ENCODE measurements at regions not wholly inside any gene's neighbourhood (a gene's known extent, or its start where the extent isn't known, plus 50 kb on each side); places are given as distances from the start of the nearest gene placed in this dataset.

- no peak for DNase-seq (ENCODE audit: low read depth in 2 of 3, low spot score in 2 of 3)
Observed at GRCh38 chr16:50881956-50882355, 140.1 kb downstream of the CYLD start.

GRCh38 chr16:50881331-50881830 lies 139.5 kb downstream of the CYLD start:
- no peak for DNase-seq (ENCODE audit: low read depth in 2 of 3, low spot score in 2 of 3)

- no peak for DNase-seq (ENCODE audit: low read depth in 2 of 3, low spot score in 2 of 3)
Observed at GRCh38 chr16:50880926-50881325, 139.0 kb downstream of the CYLD start.

GRCh38 chr16:50879873-50880695 lies 138.2 kb downstream of the CYLD start:
- no peak for DNase-seq (ENCODE audit: low read depth in 2 of 3, low spot score in 2 of 3)

- DNase-seq (ENCODE audit: low read depth in 2 of 3, low spot score in 2 of 3): no peak
Observed at GRCh38 chr16:50878966-50879615, 137.2 kb downstream of the CYLD start.

- no peak for DNase-seq (ENCODE audit: low read depth in 2 of 3, low spot score in 2 of 3)
Observed at GRCh38 chr16:50878536-50878935, 136.7 kb downstream of the CYLD start.

GRCh38 chr16:50876263-50876662 lies 134.4 kb downstream of the CYLD start:
- no peak for DNase-seq (ENCODE audit: low read depth in 2 of 3, low spot score in 2 of 3)

- DNase-seq (ENCODE audit: low read depth in 2 of 3, low spot score in 2 of 3): no peak
Observed at GRCh38 chr16:50868577-50868976, 126.7 kb downstream of the CYLD start.

GRCh38 chr16:50866806-50867205 lies 124.9 kb downstream of the CYLD start:
- DNase-seq (ENCODE audit: low read depth in 2 of 3, low spot score in 2 of 3): no peak

GRCh38 chr16:50864386-50864785 lies 122.5 kb downstream of the CYLD start:
- no peak for DNase-seq (ENCODE audit: low read depth in 2 of 3, low spot score in 2 of 3)

GRCh38 chr16:50863644-50864144 lies 121.8 kb downstream of the CYLD start:
- DNase-seq (ENCODE audit: low read depth in 2 of 3, low spot score in 2 of 3): no peak

GRCh38 chr16:50862818-50863643 lies 121.1 kb downstream of the CYLD start:
- DNase-seq (ENCODE audit: low read depth in 2 of 3, low spot score in 2 of 3): no peak

GRCh38 chr16:50861970-50862411 lies 120.1 kb downstream of the CYLD start:
- DNase-seq (ENCODE audit: low read depth in 2 of 3, low spot score in 2 of 3): no peak

- DNase-seq (ENCODE audit: low read depth in 2 of 3, low spot score in 2 of 3): no peak
Observed at GRCh38 chr16:50861451-50861850, 119.6 kb downstream of the CYLD start.

GRCh38 chr16:50859628-50860360 lies 117.9 kb downstream of the CYLD start:
- no peak for DNase-seq (ENCODE audit: low read depth in 2 of 3, low spot score in 2 of 3)

GRCh38 chr16:50858877-50859627 lies 117.2 kb downstream of the CYLD start:
- no peak for DNase-seq (ENCODE audit: low read depth in 2 of 3, low spot score in 2 of 3)

GRCh38 chr16:50858376-50858775 lies 116.5 kb downstream of the CYLD start:
- DNase-seq (ENCODE audit: low read depth in 2 of 3, low spot score in 2 of 3): no peak

GRCh38 chr16:50857881-50858280 lies 116.0 kb downstream of the CYLD start:
- DNase-seq (ENCODE audit: low read depth in 2 of 3, low spot score in 2 of 3): no peak

GRCh38 chr16:50856991-50857390 lies 115.1 kb downstream of the CYLD start:
- no peak for DNase-seq (ENCODE audit: low read depth in 2 of 3, low spot score in 2 of 3)

- DNase-seq (ENCODE audit: low read depth in 2 of 3, low spot score in 2 of 3): no peak
Observed at GRCh38 chr16:50853329-50853728, 111.4 kb downstream of the CYLD start.

Measured in activated CD8-positive, alpha-beta memory T cell treated with anti-CD3 and anti-CD28 coated beads for 48 hours (primary cell).